HFFc6 (cell line): ENCODE measurements at regions not wholly inside any gene's neighbourhood (a gene's known extent, or its start where the extent isn't known, plus 50 kb on each side); places are given as distances from the start of the nearest gene placed in this dataset.

Experiments
- DNase-seq: peaks from one replicate; pipeline ENCODE4 v3.0.0-alpha.2; 2018
- H3K27ac Mint-ChIP-seq: 2 replicates; pipeline ENCODE4 v1.8.0; 2020; ENCODE audit warnings: mild to moderate bottlenecking, mixed read lengths
- H3K27me3 Mint-ChIP-seq: 2 replicates; pipeline ENCODE4 v1.8.0; 2021; ENCODE audit warnings: mild to moderate bottlenecking, moderate library complexity, mixed read lengths; ENCODE audit not compliant: insufficient read depth
- H3K36me3 Mint-ChIP-seq: 2 replicates; pipeline ENCODE4 v1.8.0; 2021; ENCODE audit warnings: low read depth, mixed read lengths
- H3K4me1 Mint-ChIP-seq: 2 replicates; pipeline ENCODE4 v1.8.0; 2020; ENCODE audit warnings: low read depth, mixed read lengths
- H3K4me3 Mint-ChIP-seq: 2 replicates; pipeline ENCODE4 v1.8.0; 2020; ENCODE audit warnings: mild to moderate bottlenecking, moderate library complexity, mixed read lengths
- H3K9me3 Mint-ChIP-seq: 2 replicates; pipeline ENCODE4 v1.8.0; 2020; ENCODE audit warnings: mild to moderate bottlenecking, mixed read lengths
- TF ChIP-seq, protein P1 (sequence below): fragments of 200-600 bp; sonication (generic); IDR thresholded peaks from 2 replicates; pipeline ENCODE4 v1.5.0; 2021; ENCODE audit warnings: antibody characterized with exemption, mild to moderate bottlenecking

DNA sequence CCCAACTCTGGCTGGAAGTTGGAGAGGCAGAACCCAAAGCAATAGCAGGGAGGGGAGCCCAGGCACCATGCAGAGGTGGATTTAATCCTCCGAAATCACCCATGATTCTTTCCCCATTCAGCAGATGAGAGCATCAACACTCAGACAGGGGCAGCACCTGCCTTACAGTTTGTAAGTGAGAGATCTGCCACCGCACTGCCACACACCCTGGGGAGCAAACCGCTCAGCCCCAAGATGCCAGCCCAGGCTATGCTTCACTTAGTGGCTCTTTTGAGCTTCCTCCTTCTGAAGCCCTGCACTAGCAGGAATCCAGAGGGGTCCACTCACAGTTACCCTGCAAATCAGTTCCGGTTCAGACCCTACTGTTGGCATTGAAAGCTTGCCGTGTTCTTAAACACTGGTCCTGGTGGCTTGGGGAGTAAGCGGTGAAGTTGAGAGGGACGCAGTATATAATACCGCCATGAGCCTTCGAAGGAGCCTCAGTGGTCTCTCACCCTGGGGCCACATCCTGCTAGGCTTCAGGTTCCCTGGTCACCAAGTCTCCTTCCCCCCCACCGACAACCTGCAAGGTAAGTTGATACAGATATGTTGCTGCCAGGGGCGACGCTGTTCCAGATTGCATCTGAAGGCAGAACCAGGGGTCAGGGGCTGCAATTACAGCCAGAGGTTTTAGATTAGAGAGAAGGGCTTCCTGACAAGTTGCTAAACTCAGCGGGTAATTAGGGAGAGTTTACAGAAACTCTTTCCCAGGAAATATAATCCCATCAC is 72.0 kb upstream of the CCND2 start:
- no peak overlapping the region for H3K4me3 Mint-ChIP-seq
- no peaks in the 10 kb centered on the region for H3K4me1 Mint-ChIP-seq
- no peaks in the 10 kb centered on the region for H3K36me3 Mint-ChIP-seq
- H3K27me3 Mint-ChIP-seq: peaks cover 21% of the 10 kb centered on the region
- no peak overlapping the region for H3K27ac Mint-ChIP-seq
- no peak for DNase-seq
- H3K9me3 Mint-ChIP-seq: no peaks in the 10 kb centered on the region; the same call in 1 of the 2 replicates
- TF ChIP-seq, protein P1, sequence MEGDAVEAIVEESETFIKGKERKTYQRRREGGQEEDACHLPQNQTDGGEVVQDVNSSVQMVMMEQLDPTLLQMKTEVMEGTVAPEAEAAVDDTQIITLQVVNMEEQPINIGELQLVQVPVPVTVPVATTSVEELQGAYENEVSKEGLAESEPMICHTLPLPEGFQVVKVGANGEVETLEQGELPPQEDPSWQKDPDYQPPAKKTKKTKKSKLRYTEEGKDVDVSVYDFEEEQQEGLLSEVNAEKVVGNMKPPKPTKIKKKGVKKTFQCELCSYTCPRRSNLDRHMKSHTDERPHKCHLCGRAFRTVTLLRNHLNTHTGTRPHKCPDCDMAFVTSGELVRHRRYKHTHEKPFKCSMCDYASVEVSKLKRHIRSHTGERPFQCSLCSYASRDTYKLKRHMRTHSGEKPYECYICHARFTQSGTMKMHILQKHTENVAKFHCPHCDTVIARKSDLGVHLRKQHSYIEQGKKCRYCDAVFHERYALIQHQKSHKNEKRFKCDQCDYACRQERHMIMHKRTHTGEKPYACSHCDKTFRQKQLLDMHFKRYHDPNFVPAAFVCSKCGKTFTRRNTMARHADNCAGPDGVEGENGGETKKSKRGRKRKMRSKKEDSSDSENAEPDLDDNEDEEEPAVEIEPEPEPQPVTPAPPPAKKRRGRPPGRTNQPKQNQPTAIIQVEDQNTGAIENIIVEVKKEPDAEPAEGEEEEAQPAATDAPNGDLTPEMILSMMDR: no peak

DNA sequence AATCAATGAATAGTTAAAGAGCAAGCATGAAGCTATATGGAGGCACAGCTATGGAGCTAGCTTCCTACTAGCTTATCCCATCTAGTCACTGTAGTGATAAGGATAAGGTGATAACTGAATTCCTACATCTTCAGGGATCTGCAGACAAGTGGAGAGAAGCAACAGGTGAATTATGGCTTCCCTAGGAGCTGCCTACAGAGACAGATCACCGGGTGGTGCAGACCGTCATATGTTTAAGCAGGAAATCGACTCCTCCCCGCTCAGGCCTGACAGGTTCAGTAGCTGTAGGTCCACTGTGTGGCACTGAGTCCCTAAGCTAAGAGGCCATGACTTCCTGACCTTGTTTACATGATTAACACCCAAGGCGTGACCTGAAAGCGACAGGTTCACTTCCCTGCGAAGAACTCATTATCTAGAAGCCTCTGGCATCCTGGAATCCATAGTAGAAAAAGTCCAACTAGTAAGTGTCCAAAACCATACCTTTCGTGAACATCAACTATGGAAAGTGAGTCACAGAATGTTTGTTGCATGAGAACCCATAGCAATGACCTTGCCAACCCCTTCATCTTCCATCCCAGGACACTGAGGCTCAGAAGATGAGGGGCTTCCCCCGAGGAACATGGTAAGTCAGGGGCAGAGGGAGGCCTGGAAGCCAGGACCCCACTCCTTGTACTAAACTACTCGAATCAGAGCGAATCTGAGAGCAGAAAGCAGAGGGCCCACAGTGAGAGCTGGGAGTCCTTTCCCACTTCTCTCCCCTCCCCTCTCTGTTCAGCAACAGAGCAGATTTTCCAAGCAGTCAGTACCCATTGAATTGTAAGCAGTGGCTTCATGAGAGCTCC is 75.4 kb upstream of the CCND2 start:
- no peak overlapping the region for H3K27ac Mint-ChIP-seq
- H3K4me1 Mint-ChIP-seq: no peaks in the 10 kb centered on the region
- no peaks in the 10 kb centered on the region for H3K36me3 Mint-ChIP-seq
- no peaks in the 10 kb centered on the region; the same call in 1 of the 2 replicates for H3K9me3 Mint-ChIP-seq
- TF ChIP-seq, protein P1: no peak
- no peak overlapping the region for H3K4me3 Mint-ChIP-seq
- DNase-seq: no peak
- H3K27me3 Mint-ChIP-seq: peaks cover 13% of the 10 kb centered on the region

DNA sequence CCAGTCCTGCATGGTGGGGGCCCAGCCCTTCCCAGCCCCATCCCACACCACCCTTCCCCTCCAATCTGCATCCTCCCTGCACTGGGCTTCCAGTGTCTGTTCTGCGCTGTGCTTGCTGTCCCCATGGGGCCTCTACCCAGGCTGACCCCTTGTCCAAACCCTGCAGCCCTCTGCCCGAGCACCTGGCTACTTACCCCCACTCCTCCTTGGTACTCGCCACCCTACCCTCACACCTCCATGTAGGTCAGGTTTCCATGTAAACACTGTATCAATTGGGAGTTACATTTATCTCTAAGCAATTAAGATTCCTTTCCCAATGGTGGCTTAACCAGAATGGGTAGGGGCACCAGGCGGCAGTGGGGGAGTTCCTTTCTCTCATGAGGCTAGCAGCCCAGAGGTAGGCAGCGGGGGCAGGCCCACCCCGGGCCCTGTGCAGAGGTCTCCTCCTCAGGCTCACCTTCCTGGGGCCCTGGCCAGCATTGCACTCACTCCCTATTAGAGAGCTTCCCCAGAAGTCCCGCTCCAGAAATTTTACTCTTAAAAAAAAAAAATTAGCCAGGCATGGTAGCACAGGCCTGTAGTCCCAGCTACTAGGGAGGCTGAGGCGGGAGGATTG is 76.6 kb upstream of the CCND2 start:
- Mint-ChIP-seq H3K27ac (no peak overlapping the region), H3K36me3 (no peaks in the 10 kb centered on the region), H3K4me3 (no peak overlapping the region), H3K4me1 (no peaks in the 10 kb centered on the region), H3K27me3 (peaks cover 13% of the 10 kb centered on the region), H3K9me3 (no peaks in the 10 kb centered on the region)
- no peak for DNase-seq
- TF ChIP-seq, protein P1: no peak

DNA sequence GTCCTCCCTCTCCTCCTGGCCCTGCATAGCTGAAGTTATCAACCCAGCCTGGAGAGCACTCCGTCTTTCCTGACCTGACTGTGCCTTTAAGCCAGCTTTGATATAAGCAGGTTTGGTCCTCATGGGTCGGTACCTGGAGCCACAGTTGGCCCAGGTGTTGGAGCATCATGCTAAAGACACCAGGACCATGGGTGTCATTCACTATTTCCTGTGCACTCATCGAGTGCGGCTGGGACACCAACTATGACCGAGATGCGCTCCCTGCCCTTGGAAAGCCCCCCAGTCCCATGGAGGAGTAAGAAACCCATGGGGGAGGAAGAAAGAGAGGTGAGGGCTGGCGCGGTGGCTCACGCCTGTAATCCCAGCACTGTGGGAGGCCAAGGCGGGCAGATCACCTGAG is 78.9 kb upstream of the CCND2 start:
- Mint-ChIP-seq H3K36me3 (no peaks in the 10 kb centered on the region), H3K9me3 (no peaks in the 10 kb centered on the region; the same call in 1 of the 2 replicates), H3K4me1 (no peaks in the 10 kb centered on the region), H3K4me3 (no peak overlapping the region), H3K27me3 (peaks cover 8% of the 10 kb centered on the region), H3K27ac (no peak overlapping the region)
- TF ChIP-seq, protein P1: no peak
- no peak for DNase-seq

DNA sequence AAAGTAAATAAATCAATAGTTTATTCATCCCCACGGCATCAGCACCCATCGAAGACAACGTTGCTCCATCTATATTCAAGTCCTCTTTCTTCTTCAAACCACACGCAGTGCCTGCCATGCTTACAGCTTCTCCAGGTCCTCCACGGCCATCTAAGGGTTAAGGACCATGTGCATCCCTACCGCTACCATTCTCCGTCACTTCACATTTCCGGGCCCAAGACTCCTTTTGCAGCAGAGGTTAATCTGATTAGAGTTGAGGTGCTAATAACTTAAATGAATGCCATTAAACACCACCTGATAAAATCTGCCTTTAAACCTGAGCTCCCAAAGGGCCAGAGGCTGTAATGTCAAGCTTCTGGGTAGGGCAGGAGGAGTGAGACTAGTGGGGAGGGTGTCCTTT is 79.7 kb upstream of the CCND2 start:
- Mint-ChIP-seq H3K4me1 (no peaks in the 10 kb centered on the region), H3K4me3 (no peak overlapping the region), H3K36me3 (no peaks in the 10 kb centered on the region), H3K9me3 (no peaks in the 10 kb centered on the region; the same call in 1 of the 2 replicates), H3K27me3 (peaks cover 7% of the 10 kb centered on the region), H3K27ac (no peak overlapping the region)
- no peak for DNase-seq
- TF ChIP-seq, protein P1: no peak
